Neural crest cell (in vitro differentiated cells): ENCODE measurements at regions not wholly inside any gene's neighbourhood (a gene's known extent, or its start where the extent isn't known, plus 50 kb on each side); places are given as distances from the start of the nearest gene placed in this dataset.

Experiments used
- DNase-seq: peaks from one replicate; pipeline ENCODE4 v3.0.0; 2021; ENCODE audit warnings: low read depth, mixed read lengths, low spot score
- H3K27ac Mint-ChIP-seq: one replicate; pipeline ENCODE4 v1.8.0; 2021; ENCODE audit warnings: mild to moderate bottlenecking, mixed read lengths; ENCODE audit not compliant: unreplicated experiment
- H3K27me3 Mint-ChIP-seq: 2 replicates; pipeline ENCODE4 v1.8.0; 2021; ENCODE audit warnings: low read depth, mild to moderate bottlenecking, mixed read lengths
- H3K36me3 Mint-ChIP-seq: 2 replicates; pipeline ENCODE4 v1.8.0; 2021; ENCODE audit warnings: low read depth, mild to moderate bottlenecking, mixed read lengths
- H3K4me1 Mint-ChIP-seq: 2 replicates; pipeline ENCODE4 v1.8.0; 2021; ENCODE audit warnings: mixed read lengths
- H3K4me3 Mint-ChIP-seq: one replicate; pipeline ENCODE4 v1.8.0; 2021; ENCODE audit warnings: mild to moderate bottlenecking, mixed read lengths
- H3K9me3 Mint-ChIP-seq: 2 replicates; pipeline ENCODE4 v1.8.0; 2021; ENCODE audit warnings: mixed read lengths
- TF ChIP-seq, protein P1 (sequence below): fragments of 200-600 bp; sonication (generic); conservative IDR thresholded peaks from 2 replicates; pipeline ENCODE4 v1.5.0; 2021; ENCODE audit warnings: antibody characterized with exemption, mild to moderate bottlenecking

DNA sequence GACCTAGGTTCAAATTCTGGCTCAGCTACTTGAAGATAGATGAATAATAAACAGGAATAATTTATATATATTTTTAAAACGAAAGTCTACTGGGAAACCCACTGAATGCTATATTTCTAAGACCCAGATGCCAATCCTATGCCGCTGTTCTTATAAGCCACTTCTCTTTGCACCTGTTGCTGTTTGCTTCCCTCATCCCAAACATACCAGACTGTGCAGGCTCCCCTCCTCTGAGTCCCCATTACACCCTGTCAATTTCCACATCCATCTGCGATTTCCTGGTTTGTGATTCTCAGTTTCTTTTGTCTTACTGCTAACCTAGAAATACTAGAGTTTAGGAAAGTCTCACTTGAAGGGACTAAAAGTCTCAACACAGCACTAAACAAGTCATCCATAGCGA is 92.8 kb upstream of the CAST start:
- Mint-ChIP-seq H3K9me3 (no peaks in the 10 kb centered on the region), H3K4me3 (no peak overlapping the region), H3K27me3 (no peaks in the 10 kb centered on the region), H3K27ac (no peak overlapping the region), H3K4me1 (no peaks in the 10 kb centered on the region), H3K36me3 (no peaks in the 10 kb centered on the region)
- no peak for DNase-seq
- TF ChIP-seq, protein P1, sequence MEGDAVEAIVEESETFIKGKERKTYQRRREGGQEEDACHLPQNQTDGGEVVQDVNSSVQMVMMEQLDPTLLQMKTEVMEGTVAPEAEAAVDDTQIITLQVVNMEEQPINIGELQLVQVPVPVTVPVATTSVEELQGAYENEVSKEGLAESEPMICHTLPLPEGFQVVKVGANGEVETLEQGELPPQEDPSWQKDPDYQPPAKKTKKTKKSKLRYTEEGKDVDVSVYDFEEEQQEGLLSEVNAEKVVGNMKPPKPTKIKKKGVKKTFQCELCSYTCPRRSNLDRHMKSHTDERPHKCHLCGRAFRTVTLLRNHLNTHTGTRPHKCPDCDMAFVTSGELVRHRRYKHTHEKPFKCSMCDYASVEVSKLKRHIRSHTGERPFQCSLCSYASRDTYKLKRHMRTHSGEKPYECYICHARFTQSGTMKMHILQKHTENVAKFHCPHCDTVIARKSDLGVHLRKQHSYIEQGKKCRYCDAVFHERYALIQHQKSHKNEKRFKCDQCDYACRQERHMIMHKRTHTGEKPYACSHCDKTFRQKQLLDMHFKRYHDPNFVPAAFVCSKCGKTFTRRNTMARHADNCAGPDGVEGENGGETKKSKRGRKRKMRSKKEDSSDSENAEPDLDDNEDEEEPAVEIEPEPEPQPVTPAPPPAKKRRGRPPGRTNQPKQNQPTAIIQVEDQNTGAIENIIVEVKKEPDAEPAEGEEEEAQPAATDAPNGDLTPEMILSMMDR: no peak

DNA sequence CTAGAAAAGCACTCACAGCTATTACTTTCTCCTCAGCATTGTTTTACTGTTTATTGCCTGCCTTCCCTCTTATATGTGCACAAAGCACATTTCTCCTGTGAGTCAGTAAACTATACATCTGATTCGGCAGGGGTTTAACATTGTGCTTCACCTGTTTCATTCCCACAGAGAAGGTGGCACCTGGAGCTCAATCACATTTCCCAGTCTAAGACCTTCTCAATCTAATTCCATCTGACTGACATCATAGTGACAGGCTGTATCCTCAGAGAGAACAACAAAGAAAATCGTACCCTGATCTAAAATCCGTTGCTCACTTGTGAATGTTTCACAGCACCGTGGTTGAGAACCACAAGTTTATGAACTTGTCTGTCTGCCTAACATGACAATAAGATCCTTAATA is 92.4 kb upstream of the CAST start:
- no peak overlapping the region for H3K27ac Mint-ChIP-seq
- H3K4me1 Mint-ChIP-seq: no peaks in the 10 kb centered on the region
- H3K9me3 Mint-ChIP-seq: no peaks in the 10 kb centered on the region
- TF ChIP-seq, protein P1: no peak
- no peak for DNase-seq
- no peaks in the 10 kb centered on the region for H3K27me3 Mint-ChIP-seq
- H3K4me3 Mint-ChIP-seq: no peak overlapping the region
- no peaks in the 10 kb centered on the region for H3K36me3 Mint-ChIP-seq

DNA sequence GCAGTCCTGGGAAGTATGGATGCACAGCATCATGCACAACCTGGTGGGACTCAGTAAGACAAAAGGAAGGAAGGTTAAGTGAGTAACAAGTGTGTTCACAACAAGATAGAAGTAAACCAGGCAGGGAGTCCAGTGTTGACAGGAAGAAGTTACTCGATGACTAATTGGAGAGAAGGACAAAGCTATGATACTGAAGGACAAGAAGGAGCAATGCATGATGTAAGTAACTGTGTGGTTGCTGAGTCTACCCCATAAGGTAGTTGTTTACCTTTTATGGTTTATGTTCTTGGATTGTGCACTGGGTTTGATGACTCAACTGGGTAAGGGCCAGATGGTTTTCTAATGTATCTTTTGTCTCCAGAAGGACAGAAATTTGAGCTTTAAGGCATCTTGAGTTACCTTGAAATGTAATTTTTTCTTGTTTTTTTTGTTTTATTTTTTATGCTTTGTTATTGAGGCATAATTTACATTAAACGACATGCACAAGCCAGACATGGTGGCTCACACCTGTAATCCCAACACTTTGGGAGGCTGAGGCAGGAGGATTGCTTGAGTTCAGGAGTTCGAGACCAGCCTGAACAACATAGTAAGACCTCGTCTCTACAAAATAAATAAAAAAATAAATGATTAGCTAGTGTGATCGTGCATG is 89.2 kb upstream of the CAST start:
- no peak overlapping the region for H3K27ac Mint-ChIP-seq
- no peaks in the 10 kb centered on the region for H3K4me1 Mint-ChIP-seq
- H3K4me3 Mint-ChIP-seq: no peak overlapping the region
- no peaks in the 10 kb centered on the region for H3K9me3 Mint-ChIP-seq
- no peaks in the 10 kb centered on the region for H3K27me3 Mint-ChIP-seq
- DNase-seq: no peak
- H3K36me3 Mint-ChIP-seq: no peaks in the 10 kb centered on the region
- TF ChIP-seq, protein P1: no peak

GRCh38 chr5:96573513-96573894 is 88.7 kb upstream of the CAST start:
- H3K36me3 Mint-ChIP-seq: no peaks in the 10 kb centered on the region
- no peak for DNase-seq
- H3K4me1 Mint-ChIP-seq: no peaks in the 10 kb centered on the region
- no peaks in the 10 kb centered on the region for H3K27me3 Mint-ChIP-seq
- H3K4me3 Mint-ChIP-seq: no peak overlapping the region
- TF ChIP-seq, protein P1: no peak
- no peak overlapping the region for H3K27ac Mint-ChIP-seq
- no peaks in the 10 kb centered on the region for H3K9me3 Mint-ChIP-seq

DNA sequence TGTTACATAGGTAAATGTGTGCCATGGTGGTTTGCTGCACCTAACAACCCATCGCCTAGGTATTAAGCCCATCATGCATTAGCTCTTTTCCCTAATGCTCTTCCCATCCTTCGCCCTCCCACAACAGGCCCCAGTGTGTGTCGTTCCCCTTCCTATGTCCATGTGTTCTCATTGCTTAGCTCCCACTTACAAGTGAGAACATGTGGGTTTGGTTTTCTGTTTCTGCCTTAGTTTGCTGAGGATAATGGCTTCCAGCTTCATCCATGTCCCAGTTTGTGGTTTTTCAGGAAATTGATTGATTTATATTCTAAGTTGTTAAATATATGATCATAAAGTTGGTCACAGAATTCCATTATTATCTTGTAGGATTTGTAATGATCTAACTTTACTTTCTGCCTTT is 85.3 kb upstream of the CAST start:
- H3K4me1 Mint-ChIP-seq: no peaks in the 10 kb centered on the region
- no peaks in the 10 kb centered on the region for H3K36me3 Mint-ChIP-seq
- no peaks in the 10 kb centered on the region for H3K27me3 Mint-ChIP-seq
- H3K4me3 Mint-ChIP-seq: no peak overlapping the region
- TF ChIP-seq, protein P1: no peak
- DNase-seq: no peak
- no peaks in the 10 kb centered on the region for H3K9me3 Mint-ChIP-seq
- no peak overlapping the region for H3K27ac Mint-ChIP-seq
